ENCODE measurements at regions not wholly inside any gene's neighbourhood (a gene's known extent, or its start where the extent isn't known, plus 50 kb on each side); places are given as distances from the start of the nearest gene placed in this dataset.

GRCh38 chr1:229098361-229098760, 172.6 kb upstream of the RAB4A start:
- TF ChIP-seq CTCF (IDR thresholded peaks at IDR 0.05; ENCODE audit: poor library complexity, severe bottlenecking), result no peak
- no peak for TF ChIP-seq TAF1 (IDR thresholded peaks at IDR 0.05; ENCODE audit: low read depth)
